ENCODE measurements at regions not wholly inside any gene's neighbourhood (a gene's known extent, or its start where the extent isn't known, plus 50 kb on each side); places are given as distances from the start of the nearest gene placed in this dataset.

DNA sequence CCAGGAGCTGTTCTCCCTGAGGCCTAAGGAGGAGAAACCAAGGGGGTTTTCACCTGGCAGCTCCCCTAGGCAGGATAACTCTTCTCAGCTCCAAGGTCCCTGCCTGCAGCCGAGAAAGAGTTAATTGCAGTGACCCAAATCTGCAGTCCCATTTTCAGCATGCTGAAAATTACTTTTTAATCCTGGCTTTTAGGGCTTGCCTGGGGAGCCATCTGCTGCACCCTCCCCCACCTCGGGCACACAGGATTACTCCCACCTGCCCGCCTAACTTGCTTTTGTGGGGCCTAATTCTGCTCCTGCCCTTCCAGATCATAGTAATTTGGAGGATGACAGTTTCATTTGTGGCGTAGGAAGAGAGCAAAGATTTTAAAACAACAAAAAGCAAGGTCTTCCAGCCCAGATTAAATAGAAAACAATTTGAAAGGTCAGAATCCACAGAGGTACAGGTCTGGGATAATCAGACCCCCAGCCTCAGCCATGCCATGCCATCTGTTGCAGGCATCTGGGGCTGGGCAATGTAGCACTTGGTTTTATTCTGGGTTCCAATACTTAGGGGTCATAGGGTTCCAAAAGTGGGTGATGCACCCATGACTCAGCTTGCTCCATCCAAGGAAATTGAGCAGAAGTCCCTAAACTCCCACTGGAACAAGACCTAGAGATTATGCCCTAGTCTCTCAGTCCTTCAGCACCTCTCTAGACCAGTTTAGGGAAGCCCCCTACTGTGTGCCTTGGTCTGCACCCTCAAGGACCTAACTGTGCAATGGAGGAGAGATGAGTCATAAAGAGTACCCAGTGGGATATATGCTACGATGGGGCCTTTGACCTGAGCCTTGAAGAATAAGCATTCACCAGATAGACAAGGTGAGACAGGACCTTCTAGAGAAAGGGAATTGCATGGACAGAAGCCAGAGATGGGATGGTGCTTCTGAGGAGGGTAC is 64.5 kb upstream of the NLK start:
- H3K4me3 Mint-ChIP-seq, result no peak overlapping the region
- H3K9me3 Mint-ChIP-seq, result no peaks in the 10 kb centered on the region
- DNase-seq (ENCODE audit: low spot score), result no peak
- H3K36me3 Mint-ChIP-seq, result no peaks in the 10 kb centered on the region
- no peaks in the 10 kb centered on the region for H3K4me1 Mint-ChIP-seq (ENCODE audit: low read depth in 2 of 2)
- no peak for ATAC-seq
- H3K27me3 Mint-ChIP-seq, result peaks cover 13 to 17% of the 10 kb centered on the region in 2 donors
- H3K27ac Mint-ChIP-seq, result no peak overlapping the region

- DNase-seq (ENCODE audit: low spot score) (no peak), ATAC-seq (no peak)
- Mint-ChIP-seq H3K9me3 (no peaks in the 10 kb centered on the region), H3K4me1 (ENCODE audit: low read depth in 2 of 2) (no peaks in the 10 kb centered on the region), H3K36me3 (no peaks in the 10 kb centered on the region), H3K4me3 (no peak overlapping the region), H3K27ac (no peak overlapping the region), H3K27me3 (peaks cover 16 to 17% of the 10 kb centered on the region in 2 donors)
Observed at GRCh38 chr17:27978689-27979175, 63.7 kb upstream of the NLK start.

DNA sequence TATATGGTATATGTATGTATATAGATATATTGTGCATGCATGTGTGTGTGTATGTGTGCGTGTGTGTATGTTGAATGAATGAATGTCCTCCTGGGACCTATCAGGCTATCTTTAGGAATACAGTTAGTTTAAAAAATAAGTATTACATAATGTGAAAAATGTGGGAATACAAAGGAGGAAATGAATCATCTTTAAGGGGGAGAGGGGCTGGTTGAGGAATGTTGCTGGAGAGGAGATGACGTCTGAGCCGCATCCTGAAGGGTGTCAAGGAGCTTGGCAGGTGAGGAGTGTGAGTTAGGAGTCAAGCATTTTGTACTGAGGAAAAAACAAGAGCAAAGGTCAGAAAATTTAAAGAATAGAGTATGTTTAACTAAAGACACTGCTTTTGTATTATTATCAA is 62.4 kb upstream of the NLK start:
- Mint-ChIP-seq H3K9me3 (no peaks in the 10 kb centered on the region), H3K27me3 (peaks cover 13 to 17% of the 10 kb centered on the region in 2 donors), H3K4me1 (ENCODE audit: low read depth in 2 of 2) (no peaks in the 10 kb centered on the region), H3K4me3 (no peak overlapping the region), H3K36me3 (no peaks in the 10 kb centered on the region), H3K27ac (no peak overlapping the region)
- DNase-seq (ENCODE audit: low spot score), result no peak
- ATAC-seq, result no peak

DNA sequence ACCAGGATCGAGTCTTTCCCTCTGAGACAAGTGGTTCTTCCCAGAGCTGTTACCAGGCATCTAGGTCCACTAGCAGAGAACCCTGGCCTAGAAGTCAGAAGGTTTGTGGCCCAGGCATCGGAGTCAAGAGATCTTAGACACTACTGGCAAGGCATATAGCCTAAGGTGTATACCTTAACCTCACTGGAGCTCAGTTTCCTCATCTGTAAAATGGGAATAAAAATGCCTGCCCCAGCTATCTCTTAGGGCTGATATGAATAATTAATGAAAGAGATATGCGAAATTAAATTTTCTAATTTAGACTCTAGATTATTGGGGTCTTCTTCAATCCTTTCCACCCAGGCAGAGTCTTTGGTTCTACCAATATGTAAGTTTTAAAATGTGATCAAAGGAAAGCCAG is 60.5 kb upstream of the NLK start:
- Mint-ChIP-seq H3K27ac (no peak overlapping the region), H3K4me3 (no peak overlapping the region), H3K27me3 (peaks cover 16 to 26% of the 10 kb centered on the region in 2 donors), H3K9me3 (no peaks in the 10 kb centered on the region), H3K36me3 (no peaks in the 10 kb centered on the region), H3K4me1 (ENCODE audit: low read depth in 2 of 2) (no peaks in the 10 kb centered on the region)
- ATAC-seq, result no peak
- DNase-seq (ENCODE audit: low spot score), result no peak

DNA sequence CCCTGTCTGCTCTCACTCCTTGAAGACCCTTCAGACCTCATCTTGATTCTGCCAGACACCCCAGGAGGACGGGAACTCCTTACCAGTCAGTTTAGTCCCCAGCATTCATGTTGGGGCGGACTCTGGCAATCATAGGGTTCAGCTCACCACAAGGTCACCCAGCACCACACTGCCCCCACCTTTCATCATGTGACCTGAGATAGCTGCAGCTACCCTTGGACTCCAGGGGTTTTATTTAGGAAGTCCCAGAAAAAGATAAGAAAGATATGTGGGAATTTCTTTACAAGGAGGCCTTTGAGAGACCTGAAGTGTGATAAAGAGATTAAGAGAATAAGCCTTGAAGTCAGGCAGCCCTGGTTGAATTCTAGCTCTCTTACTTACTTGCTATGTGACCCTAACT is 59.8 kb upstream of the NLK start:
- Mint-ChIP-seq H3K36me3 (no peaks in the 10 kb centered on the region), H3K27me3 (peaks cover 16 to 26% of the 10 kb centered on the region in 2 donors), H3K27ac (no peak overlapping the region), H3K9me3 (no peaks in the 10 kb centered on the region), H3K4me1 (ENCODE audit: low read depth in 2 of 2) (no peaks in the 10 kb centered on the region), H3K4me3 (no peak overlapping the region)
- ATAC-seq (no peak), DNase-seq (ENCODE audit: low spot score) (no peak)

GRCh38 chr17:27983853-27984252 is 58.6 kb upstream of the NLK start:
- no peaks in the 10 kb centered on the region for H3K9me3 Mint-ChIP-seq
- H3K27me3 Mint-ChIP-seq, result peaks cover 14 to 26% of the 10 kb centered on the region in 2 donors
- no peaks in the 10 kb centered on the region for H3K4me1 Mint-ChIP-seq (ENCODE audit: low read depth in 2 of 2)
- H3K27ac Mint-ChIP-seq, result no peak overlapping the region
- DNase-seq (ENCODE audit: low spot score), result no peak
- no peak overlapping the region for H3K4me3 Mint-ChIP-seq
- ATAC-seq, result no peak
- H3K36me3 Mint-ChIP-seq, result no peaks in the 10 kb centered on the region

- DNase-seq (ENCODE audit: low spot score) (no peak), ATAC-seq (no peak)
- H3K27me3 Mint-ChIP-seq, result peaks cover 13 to 26% of the 10 kb centered on the region in 2 donors
- no peaks in the 10 kb centered on the region for H3K36me3 Mint-ChIP-seq
- no peaks in the 10 kb centered on the region for H3K9me3 Mint-ChIP-seq
- H3K4me1 Mint-ChIP-seq (ENCODE audit: low read depth in 2 of 2), result no peaks in the 10 kb centered on the region
- H3K27ac Mint-ChIP-seq, result no peak overlapping the region
- no peak overlapping the region for H3K4me3 Mint-ChIP-seq
Observed at GRCh38 chr17:27984404-27984803, 58.1 kb upstream of the NLK start.

DNA sequence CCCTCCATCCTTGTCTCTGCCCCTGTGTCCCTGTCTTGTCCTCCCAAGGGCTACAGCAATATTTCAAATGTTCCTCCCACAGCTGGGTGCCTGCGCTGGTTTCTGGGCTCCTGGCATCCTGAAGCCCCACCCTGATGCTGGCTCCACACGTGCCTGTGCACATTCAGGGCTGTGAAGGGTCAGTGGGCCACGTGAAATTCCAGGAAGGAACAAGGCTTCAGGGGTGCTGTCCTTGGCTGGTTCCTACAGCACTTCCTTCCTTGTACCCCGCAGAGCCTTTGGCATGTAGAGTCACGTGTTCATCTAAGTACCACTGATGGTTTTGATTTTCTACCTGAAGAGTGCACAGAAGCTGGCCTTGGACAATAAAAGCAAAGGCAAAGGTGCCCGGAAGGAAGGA is 57.7 kb upstream of the NLK start:
- DNase-seq (ENCODE audit: low spot score), result no peak
- Mint-ChIP-seq H3K9me3 (no peaks in the 10 kb centered on the region), H3K4me1 (ENCODE audit: low read depth in 2 of 2) (no peaks in the 10 kb centered on the region), H3K36me3 (no peaks in the 10 kb centered on the region), H3K4me3 (no peak overlapping the region), H3K27me3 (peaks cover 13 to 26% of the 10 kb centered on the region in 2 donors), H3K27ac (no peak overlapping the region)
- ATAC-seq, result no peak

DNA sequence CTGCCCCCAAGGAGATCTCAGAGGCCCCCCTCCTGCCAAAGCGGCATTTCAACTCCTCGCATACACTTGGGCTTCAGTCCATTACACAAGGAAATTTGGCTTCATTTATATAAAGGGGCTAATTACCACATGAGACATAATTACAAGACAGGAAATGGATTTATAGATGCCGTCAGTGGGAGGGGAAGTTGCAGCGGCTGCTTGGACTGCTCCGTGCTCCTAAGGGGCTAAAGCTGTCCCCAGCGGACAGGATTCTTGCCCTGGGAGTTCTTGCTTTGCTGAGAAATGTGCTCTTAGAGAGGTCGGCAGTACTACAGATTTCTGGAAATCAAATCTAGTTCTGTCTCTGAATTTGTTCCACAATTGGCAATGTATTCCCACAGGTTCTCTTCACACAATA is 57.2 kb upstream of the NLK start:
- H3K9me3 Mint-ChIP-seq, result no peaks in the 10 kb centered on the region
- H3K4me1 Mint-ChIP-seq (ENCODE audit: low read depth in 2 of 2), result no peaks in the 10 kb centered on the region
- DNase-seq (ENCODE audit: low spot score) (no peak), ATAC-seq (no peak)
- H3K36me3 Mint-ChIP-seq, result no peaks in the 10 kb centered on the region
- no peak overlapping the region for H3K27ac Mint-ChIP-seq
- no peak overlapping the region for H3K4me3 Mint-ChIP-seq
- H3K27me3 Mint-ChIP-seq, result peaks cover 13 to 21% of the 10 kb centered on the region in 2 donors

DNA sequence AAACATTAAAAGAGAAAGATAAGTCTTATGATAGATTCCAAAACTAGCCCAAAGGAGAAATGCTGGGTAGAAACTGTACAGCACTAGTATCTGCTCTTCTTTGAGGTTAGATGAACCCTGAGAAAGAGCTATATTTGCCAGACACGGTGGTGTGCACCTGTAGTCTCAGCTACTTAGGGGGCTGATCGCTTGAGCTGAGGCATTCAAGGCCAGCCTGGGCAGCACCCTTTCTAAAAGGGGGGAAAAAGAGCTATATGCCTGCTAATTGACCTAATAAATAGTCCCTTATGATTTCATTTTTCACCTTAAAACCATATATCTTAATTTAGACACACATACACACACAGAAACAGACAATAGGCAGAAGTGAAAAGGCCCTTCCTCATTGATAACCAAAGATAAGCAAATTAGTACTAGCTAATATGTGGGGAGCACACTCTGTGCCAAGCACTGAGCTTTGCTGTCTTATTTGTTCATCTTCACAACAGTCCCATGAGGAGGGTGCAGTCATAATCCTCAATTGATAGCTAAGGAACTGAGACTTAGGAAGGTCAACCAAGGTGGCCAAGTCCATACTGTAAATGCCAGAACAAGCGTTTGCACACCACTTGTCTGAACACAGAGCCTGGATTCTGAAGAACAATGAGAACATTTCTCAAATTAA is 56.6 kb upstream of the NLK start:
- no peaks in the 10 kb centered on the region for H3K36me3 Mint-ChIP-seq
- no peaks in the 10 kb centered on the region for H3K4me1 Mint-ChIP-seq (ENCODE audit: low read depth in 2 of 2)
- DNase-seq (ENCODE audit: low spot score), result no peak
- H3K27me3 Mint-ChIP-seq, result peaks cover 17 to 19% of the 10 kb centered on the region in 2 donors
- no peak for ATAC-seq
- no peak overlapping the region for H3K4me3 Mint-ChIP-seq
- no peak overlapping the region for H3K27ac Mint-ChIP-seq
- H3K9me3 Mint-ChIP-seq, result no peaks in the 10 kb centered on the region

DNA sequence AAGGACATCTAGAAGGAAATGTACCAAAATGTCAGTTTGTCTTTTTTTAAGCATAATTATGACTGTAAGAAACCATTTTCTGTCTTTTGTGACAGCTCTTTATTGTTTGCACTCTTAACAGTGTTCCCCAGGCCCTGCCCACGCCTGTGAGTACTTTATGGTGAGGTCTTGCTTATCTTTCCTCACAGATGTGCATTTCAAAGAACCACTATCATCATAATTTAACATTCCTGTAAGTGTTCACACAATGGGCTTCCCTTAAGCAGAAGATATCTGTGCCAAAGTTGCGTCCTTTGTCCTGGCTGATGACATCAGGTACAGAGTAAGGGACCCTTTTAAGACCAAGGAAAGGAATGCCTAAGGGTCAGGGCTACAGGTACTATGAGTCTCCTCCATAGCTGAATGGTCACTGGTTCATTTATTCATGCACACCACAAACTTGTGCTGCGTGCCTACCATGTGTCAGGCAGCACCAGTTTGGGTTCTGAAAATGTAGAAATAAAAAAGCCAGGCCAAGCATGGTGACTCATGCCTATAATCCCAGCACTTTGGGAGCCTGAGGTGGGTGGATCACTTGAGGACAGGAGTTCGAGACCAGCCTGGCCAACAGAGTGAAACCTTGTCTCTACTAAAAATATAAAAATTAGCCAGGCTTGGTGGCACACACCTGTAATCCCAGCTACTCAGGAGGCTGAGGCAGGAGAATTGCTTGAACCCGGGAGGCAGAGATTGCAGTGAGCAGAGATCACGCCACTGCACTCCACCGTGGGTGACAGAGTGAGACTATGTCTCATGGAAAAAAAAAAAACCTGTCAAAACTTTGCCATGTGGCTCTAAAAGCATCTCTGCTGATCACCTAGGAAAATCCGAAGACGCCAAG is 55.4 kb upstream of the NLK start:
- ATAC-seq (no peak), DNase-seq (ENCODE audit: low spot score) (no peak)
- Mint-ChIP-seq H3K4me1 (ENCODE audit: low read depth in 2 of 2) (no peaks in the 10 kb centered on the region), H3K27me3 (peaks cover 19 to 21% of the 10 kb centered on the region in 2 donors), H3K27ac (no peak overlapping the region), H3K9me3 (no peaks in the 10 kb centered on the region), H3K4me3 (no peak overlapping the region), H3K36me3 (no peaks in the 10 kb centered on the region)

DNA sequence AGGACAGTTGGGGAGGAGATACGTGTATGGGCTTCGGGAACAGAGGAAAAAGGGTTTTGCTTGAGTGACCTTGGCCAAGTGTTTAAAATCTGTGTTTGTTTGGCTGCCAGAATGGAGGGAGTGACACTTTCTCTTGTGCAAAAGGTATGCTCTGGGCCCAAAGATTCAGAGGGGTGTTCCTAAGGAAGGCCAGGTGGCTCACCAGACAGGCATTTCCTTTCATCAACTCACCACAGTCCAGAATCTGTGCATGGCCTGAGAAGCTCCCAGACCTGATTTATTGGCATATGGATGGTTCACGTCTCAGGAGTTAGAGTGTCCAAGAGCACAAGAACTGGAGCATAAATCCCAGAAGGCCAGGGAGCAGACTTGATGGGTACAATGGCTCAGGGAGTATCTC is 53.4 kb upstream of the NLK start:
- H3K27ac Mint-ChIP-seq, result no peak overlapping the region
- H3K4me3 Mint-ChIP-seq, result no peak overlapping the region
- H3K4me1 Mint-ChIP-seq (ENCODE audit: low read depth in 2 of 2), result no peaks in the 10 kb centered on the region
- no peaks in the 10 kb centered on the region for H3K9me3 Mint-ChIP-seq
- no peak for ATAC-seq
- DNase-seq (ENCODE audit: low spot score), result no peak
- H3K27me3 Mint-ChIP-seq, result peaks cover 14 to 19% of the 10 kb centered on the region in 2 donors
- no peaks in the 10 kb centered on the region for H3K36me3 Mint-ChIP-seq

DNA sequence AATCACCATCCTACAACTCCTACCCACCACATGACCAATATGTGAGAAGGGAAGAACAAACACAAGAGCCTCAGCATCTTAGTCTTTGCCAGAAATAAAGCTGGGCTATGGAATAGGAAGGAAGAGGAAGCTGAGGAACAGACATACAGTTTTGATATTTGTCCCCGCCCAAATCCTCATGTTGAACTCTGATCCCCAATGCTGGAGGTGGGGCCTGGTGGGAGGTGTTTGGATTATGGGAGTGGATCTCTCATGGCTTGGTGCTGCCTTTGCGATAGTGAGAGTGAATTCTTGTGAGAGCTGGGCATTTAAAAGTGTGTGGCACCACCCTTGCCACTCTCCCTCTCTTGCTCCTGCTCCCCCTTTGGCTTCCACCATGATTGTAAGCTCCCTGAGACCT is 52.4 kb upstream of the NLK start:
- ATAC-seq (no peak), DNase-seq (ENCODE audit: low spot score) (no peak)
- Mint-ChIP-seq H3K27ac (no peak overlapping the region), H3K4me3 (no peak overlapping the region), H3K36me3 (no peaks in the 10 kb centered on the region), H3K9me3 (no peaks in the 10 kb centered on the region), H3K4me1 (ENCODE audit: low read depth in 2 of 2) (no peaks in the 10 kb centered on the region), H3K27me3 (peaks cover 14 to 19% of the 10 kb centered on the region in 2 donors)
